ENCODE measurements at regions not wholly inside any gene's neighbourhood (a gene's known extent, or its start where the extent isn't known, plus 50 kb on each side); places are given as distances from the start of the nearest gene placed in this dataset.

DNA sequence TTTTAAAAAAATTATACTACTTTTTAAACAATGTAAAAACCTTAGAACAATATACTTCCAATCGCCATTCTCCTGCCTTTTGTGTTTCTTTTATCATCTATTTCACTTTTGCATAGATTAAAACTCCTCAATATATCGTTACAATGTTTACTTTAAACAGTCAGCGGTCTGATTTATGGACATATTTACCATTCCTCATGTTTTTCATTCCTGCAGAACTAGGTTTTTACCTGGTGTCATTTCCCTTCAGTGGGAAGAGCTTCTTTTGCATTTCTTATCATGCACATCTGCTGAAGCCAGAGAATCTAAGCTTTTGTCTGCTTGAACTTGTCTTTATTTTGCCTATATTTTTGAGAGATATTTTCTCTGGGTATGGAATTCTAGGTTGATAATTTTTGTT, 277.4 kb upstream of the PLXNA2 start:
- no peak for DNase-seq

DNA sequence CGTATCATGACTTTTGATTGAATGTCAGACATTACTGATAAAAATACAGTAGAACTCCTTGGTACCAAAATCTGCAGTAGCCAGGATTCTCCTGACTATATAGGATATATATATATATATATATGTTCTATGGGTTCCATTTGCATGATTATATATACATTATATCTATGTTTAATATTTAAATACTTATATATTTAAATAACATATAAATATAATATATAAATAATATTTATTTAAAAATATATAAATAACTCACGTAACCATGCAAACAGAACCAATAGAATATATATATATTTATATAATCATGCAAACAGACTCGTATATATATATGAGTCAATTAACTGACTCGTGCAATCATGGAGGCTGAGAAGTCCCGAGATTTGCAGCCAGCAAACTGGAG, 278.8 kb upstream of the PLXNA2 start:
- DNase-seq: no peak

DNA sequence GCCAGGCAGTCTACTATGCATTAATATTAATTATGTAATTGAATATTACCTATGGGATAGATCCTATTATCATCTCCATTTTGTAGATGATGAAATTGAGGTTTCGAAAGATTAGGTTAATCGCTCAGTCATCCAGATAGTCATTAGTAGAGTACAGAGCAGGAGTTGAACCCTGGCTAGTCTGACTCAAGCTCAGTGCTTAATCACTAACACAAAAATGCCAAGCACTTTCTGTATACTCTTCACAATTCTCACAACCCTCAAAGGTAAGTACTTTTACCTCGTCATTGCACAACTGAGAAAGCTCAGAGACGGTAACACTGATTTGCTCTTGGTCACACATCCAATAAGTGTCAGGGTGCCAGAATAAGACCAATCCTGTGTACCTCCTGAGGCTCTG, 280.2 kb upstream of the PLXNA2 start:
- DNase-seq: no peak

DNA sequence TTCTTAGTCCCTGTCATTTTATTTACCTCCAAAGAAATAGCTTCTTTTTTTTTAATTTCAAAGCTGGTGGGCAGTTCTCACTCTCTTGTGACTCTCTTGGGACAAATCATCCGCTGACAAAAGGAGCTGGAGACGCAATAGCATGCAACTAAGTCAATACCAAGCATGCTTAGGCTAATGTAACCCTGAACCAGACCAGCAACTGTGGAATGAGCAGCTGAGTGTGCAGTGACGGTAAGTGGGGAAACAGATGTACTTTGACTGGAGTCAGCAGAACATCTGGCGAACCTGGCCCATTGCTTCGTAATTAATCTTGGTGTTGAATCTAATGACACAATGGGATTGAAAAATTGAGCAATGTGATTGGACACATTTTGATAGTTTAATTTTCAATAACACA, 280.7 kb upstream of the PLXNA2 start:
- DNase-seq: no peak

DNA sequence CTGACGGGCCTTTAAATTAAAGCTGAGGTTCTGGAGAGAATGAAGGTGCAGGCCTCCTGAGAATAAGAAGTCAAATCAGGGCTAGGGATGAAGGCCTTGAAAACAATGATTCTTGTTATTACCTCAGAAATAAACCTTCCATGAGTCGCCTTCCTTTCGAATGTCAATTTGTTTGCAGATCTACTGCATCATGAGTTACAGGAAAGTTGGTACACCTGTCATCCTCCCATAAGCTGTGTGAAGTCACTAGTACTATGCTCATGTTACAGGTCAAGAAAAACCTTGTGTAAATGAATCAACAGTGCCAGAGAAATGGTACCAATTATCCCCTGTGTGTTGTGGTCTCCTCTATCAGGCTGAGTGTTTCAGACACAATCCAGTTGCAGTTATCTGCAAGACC, 281.2 kb upstream of the PLXNA2 start:
- DNase-seq: no peak

DNA sequence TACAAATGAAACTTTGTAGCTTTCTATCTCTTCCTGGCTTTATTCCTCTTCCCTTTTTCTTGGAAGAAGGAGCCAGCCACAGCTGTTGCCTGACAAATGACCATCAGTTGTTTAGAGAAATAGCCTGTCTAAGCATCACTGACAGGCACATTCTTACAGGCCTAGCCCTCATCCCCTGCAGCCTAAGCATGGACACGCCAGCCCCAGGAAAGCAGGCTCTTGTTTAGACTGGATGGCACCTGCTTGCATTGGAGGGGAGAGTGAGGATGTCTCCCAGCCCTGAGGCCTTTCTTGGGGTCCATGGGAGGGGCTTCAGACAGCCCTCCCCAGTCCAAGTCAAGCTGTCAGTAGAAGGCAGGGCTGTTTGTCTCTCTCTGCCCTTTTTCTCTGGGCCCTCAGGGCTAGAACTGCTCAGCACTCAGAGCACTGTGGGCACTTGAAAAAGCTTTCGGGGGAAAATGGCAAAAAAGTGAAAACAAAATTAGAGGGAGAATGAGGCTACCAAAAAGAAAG, 282.5 kb upstream of the PLXNA2 start:
- peak; percentile 39 for DNase-seq

DNA sequence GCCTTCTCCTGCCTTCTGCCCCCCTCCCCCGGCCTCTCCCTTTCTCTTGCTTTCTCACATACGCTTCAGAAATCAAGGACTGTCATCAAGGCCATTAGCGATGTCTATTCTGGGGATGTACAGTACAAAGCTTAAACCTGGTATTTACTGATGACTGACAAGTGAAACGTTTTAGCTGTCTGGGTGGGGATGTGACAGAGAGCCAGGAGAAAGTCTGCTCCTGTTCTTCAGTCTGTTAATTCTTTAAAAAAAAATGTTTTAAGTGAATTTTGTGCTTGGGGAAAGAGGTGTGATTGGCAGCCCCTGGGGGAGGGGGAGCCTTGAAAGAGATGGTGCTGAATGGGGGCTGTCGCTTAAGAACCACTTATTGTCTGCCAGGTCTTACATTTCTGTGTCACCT, 283.0 kb upstream of the PLXNA2 start:
- peak; percentile 45 for DNase-seq

DNA sequence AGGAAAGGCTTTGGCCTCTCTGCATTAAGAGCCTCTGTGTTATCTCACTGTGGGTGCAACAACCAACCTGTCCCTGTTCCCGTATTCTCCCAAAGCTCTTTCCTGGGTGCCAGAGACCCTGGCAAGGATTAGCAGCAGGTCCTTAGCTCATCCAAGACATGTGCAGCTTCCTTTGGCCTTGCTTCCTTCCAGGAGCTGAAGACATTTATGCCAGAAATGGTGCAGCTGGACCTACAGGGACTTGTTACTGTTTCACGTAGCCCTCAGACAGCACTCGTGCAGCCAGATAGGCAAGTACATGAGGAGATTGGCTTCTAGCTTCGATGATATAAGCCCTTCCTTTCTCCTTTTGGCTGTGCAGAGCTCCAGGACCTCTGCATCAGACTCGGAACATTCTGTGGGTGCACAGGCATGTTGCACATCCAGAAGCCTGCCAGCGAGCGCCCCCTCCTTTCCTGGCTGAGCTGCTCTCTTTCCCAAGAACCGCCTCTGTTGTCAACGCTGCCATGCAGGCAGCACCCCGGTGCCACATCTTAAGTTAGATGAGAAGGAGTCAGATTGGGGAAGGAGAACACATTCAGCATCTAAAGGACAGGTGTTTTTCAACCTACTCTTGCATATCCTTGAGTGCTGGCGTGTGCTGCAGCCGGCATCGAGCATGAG, 284.5 kb upstream of the PLXNA2 start:
- DNase-seq: no peak

DNA sequence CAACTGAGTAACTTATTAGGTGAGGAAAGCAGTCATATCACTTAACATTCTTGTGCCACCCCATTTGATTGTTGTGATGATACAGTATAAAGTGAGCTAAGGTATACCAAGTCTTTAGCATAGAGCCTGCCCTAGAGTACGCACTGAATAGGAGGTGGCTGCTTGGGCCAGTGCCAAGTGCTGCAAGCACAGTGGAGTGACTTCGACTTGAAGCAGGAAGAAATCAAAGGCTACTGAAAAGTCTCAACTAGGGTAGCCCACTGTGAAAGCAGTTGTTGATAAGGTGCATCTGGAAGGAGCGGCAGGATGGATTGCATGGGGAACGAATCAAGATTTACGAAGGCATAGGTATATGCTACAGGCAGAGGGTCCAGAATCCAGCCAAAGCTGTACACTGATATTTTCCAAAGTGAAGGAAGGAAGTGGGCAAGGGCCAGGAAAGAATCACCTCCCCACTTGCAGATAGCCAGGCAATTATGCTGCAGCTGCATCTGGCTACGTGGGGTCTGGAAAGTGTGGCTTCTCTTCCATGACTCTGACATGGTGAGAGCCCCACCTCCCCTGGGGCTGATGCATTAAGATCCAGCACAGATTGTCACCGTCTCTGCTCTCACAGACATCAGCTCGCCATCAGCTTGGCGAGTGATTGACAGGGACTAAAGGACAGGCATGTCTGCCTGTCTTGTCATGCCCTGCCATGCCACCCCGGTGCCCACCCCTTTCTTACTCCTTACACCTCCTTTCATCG, 287.0 kb upstream of the PLXNA2 start:
- no peak for DNase-seq

DNA sequence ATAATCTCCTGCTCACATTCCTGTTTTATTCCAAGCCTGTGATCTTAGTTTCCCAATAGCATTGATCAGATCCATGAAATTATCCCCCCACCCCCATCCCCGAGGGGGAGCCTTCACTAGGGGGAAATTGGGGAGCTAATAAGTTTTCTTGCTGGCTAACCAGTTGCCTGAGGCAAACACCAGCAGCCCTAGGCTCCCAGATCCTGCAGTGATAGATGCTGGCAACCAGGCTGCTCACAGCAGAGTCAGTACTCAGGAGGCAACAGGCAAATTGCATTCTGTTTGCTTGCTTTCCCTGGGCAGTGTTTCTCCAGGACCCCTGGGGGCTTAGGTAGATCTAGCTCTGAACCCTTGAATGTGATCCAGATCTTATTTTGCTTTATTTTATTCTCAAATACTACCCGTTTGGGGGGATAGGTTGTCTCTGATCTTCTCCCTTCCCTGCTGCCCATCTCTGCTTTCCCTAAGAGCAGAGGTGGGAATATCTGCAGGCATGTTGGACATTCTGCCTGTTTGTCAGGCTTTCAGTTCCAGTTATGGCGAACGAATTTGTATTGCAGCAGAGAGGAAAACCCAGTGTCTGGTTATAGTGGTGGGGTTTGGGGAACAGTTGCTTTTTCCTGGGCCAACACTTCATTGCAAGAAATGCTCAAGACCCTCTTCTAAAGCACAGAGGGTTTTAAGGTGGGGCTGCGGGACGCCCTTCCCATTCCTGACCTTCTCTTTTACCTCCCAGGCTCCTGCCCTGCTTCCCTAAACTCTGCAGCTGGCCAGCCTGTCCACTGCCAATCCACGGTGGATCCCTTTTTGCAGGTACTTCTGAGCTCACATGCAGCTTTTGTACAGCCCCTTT, 289.8 kb upstream of the PLXNA2 start:
- DNase-seq: no peak

DNA sequence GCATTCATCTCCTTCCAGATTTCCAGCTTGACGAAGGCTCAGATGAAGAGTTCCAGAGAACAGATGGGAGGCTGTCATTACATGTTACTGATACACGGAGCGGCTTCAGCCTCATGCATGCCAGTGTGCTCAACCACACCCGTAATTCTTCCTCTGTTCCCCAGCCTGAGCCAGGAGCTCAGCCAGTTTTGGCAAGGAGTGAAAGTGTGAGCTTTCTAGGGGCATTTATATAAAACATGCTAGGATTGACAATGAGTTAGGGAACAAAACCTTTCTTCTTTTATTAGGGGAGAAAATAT, 290.4 kb upstream of the PLXNA2 start:
- DNase-seq: peak; percentile 32

DNA sequence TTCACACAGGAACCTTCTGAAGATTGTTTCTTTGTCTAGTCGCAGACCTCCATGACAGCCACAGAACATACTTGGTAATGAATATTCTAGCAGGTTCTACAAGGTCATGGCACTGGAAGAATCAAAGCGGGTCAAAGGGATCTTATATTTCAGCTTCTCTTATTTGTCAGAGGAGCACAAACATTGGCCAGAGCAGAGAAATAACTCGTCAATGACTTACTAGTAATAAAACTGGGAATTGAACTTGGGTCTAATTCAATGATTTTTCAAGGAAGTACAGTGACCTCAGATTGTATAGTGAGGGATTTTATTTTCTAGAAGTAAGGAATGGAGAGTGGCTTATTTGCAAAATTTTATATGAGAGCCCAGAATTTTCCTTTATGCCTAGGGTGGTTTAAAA, 290.8 kb upstream of the PLXNA2 start:
- no peak for DNase-seq

DNA sequence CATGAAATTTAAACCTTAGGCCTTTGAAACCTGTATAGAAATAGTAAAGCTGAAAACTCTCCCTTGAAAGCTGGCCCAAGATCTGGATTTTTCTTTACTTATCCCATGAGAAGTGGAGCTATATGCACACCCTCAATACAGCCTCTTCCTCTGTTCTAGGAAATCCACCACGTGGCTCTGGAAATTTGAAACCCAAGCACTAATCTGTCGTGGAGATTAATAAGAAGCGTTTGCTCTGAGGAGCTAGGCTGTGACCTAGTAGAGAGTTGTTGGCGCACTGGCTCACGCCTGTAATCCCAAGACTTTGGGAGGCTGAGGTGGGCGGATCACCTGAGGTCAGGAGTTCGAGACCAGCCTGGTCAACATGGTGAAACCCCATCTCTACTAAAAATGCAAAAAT, 291.3 kb upstream of the PLXNA2 start:
- no peak for DNase-seq

DNA sequence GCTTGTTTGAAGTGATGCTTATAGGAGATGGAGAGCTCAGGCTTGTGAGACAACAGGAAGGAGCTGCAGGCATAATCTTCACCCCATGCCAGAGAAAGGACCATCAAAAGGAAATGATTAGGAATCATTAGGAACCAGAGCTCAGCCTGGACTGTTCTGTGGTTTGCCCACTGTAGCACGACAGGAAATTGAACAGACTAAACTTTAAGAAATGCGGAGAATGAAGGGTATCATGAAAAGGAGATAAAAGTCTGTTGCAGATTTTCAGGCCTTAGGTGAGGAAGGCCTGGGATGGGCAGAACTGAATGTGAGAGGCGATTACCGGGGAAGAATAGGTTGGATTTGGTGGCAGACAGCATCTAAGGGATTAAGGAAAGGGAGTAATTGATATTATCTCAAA, 292.0 kb upstream of the PLXNA2 start:
- DNase-seq: no peak

DNA sequence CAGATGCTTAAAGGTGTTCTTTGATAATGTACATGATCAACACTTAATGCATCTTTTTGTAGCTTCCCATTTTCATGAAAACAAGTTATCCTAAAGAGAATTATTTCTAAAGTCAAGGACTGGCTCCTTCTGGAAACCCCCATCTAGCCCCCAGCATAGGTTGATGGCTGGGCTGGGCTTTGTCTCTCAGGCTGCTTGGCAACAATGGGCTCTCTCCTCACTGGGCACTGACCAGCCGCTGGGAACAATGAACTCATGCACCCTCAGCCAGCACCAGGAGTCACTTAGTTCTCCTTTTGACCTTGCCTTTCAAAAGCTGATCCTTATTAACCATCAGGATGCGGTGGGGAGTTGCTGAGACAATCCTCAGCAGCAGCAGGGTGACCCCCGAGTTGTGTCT, 293.0 kb upstream of the PLXNA2 start:
- DNase-seq: peak; percentile 42

DNA sequence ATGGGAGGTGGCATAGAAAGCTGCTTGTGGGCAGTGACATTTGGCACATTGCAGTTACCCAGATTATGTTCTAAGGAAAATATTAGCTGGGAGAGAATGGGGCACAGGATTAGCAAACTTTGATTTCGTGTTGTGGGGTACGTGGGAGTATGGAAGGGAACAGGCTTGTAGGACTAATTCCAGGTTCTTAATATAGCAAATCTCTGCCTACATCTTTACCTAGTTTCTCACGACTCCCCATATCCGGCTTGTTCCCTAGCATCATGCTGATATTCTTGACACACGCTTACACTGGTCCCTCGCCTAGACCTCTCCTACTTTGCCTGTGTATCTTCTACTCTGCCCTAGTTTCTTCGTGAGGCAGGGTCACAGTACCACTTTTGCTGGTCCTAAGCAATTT, 293.9 kb upstream of the PLXNA2 start:
- no peak for DNase-seq

DNA sequence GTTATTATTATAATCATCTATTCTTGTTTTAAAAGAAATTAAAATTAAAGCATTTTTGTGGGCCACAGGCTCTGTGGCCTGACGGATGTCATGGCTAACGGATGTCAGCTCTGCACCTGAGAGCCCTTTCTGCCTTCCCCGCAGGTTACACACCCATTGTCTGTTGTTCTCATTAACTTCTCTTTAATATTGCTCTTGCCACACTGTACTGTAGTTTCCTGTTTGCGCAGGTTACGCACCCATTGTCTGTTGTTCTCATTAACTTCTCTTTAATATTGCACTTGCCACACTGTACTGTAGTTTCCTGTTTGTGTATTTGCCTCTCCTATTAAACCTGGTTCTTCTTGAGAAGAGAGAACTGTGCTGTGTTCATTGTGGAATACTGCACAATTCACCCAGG, 294.4 kb upstream of the PLXNA2 start:
- DNase-seq: no peak

DNA sequence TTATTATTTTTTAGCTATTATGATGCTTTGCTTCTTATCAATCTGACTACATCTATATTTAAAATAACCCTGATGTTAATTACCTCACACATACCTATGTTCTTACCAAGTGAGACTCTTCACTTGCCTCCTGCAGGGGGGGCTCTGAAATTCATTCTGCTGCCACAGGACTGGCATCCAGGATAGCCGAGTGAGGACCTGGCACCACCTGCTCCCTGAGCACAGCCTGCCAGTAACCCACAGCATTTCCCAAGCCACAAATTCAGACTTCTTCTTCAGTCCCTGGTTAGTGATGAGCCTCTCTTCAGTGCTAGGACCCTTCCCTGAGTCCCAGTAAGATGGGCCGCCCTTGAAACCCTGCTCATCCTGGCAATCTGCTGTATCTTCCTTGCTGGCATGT, 296.5 kb upstream of the PLXNA2 start:
- DNase-seq: no peak

DNA sequence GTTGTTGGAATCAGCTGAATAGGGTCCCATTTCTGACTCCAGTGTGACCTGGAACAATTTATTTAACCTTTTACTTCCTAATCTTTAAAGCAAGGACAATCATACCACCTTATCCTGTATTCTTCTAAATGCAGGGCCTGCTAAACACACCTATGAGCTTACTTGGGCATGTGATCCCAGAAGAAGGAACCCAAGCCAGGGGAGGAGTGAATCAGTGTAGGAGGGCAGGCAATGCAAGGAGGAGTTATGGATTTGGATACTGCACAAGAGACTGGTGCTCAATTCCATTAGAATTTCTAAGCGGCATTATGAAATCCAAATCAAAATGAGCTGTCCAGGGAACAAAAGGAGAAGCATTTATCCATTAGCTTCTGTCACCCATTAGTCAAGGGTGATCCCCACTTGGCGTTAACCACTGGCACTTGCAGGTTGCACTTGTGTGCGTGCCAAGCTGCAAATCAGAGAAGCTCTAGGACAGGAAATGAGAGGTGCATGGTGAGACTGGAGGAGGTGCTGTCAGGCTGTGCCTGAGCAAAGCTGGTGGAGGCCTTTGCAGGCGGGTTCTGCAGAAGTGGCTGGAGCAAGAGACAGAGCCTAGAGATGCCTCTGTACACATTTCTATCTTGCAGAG, 297.2 kb upstream of the PLXNA2 start:
- DNase-seq: no peak

DNA sequence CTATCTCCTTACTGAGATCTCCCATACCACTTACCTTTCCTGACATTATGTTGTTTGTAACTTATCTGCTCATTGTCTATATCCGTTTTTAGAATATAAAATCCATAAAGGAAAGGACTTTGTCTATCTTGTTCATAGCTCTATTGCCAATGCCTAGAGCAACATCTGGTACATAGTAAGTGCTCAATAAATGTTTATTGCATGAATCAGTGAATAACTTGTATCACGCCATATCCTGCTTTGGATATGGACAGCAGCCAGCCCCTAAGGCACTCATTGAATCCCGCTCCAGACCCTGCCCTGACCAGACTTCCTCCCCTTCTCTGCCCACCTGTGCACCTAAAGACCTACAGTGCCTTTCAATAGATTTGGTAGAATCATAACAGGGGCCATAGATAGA, 298.1 kb upstream of the PLXNA2 start:
- no peak for DNase-seq

DNA sequence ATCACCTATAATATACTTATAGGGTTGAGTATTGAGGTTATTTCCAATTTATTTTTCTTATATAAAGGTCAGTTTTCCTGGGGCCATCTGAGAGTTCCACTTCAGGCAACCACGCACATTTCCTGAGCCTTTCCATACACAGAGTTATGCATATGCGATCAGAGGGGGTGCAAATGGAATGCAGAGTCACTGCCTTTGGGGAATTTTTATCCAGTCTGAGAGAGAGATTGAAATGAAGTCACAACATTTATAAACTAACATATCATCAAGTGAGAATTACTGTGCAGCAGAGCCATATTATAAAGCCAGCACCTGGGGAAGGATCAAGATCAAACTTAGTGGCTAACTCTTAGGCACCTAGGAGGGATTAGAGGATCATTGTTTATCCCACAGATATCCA, 299.9 kb upstream of the PLXNA2 start:
- no peak for DNase-seq

DNA sequence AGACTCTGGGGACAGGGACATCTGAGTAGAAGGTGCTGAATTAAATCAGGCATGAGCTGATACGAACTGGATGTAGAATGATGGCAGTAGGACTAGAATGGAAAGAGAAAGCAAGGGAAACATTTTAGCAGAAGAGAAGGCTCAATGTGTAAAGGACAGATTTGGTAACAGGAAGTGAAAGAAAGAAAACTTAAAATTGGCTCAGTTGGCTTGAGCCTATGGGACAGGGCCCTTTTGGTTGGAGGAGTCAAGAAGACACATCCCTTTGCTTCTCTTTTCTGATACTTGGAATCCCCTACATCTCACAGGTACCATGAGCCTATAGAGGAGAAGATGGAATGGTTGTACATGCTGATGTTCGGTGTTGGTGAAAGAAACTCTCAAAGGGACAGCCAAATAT, 300.6 kb upstream of the PLXNA2 start:
- no peak for DNase-seq

DNA sequence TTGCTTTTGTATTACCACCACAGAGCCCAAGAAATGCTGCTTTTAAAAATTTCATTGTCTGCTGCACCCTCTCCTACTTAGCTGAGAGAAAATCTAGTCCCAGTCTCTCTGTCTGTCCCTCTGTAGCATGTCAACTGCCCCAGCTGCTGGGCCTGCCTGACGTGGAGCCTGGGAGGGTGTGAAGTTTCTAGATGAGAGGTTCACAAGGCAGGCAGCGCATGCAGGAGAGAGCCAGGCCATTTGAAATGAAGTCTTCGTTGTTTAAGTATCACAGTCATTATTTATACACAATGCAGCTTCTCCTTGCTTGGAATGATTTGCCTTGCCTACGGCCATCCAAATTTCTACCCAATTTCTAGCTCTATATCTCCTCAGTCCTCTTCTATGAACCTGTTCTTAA, 306.8 kb upstream of the PLXNA2 start:
- no peak for DNase-seq
